Large intestine (tissue), 3 donors: ENCODE measurements at regions not wholly inside any gene's neighbourhood (a gene's known extent, or its start where the extent isn't known, plus 50 kb on each side); places are given as distances from the start of the nearest gene placed in this dataset.
"Not testable (repeated sequence)": the region's sequence is repeated elsewhere in the genome, so short reads cannot be mapped to it uniquely, and the experiment has no call there.

Source experiments
- DNase-seq, 2 donors: peaks; one replicate each; pipeline versions ENCODE4 v3.0.0 to v3.0.0-alpha.2; 2013
- H3K27ac ChIP-seq: one replicate; pipeline ENCODE4 v1.5.1; 2013; ENCODE audit warnings: low read length
- H3K27me3 ChIP-seq: 2 replicates; pipeline ENCODE4 v1.6.1; 2013; ENCODE audit warnings: low read length; ENCODE audit not compliant: control insufficient read depth, insufficient read depth
- H3K36me3 ChIP-seq: 2 replicates; pipeline ENCODE4 v1.6.1; 2013; ENCODE audit warnings: low read length; ENCODE audit not compliant: control insufficient read depth, insufficient read depth
- H3K4me1 ChIP-seq: one replicate; pipeline ENCODE4 v1.6.1; 2013; ENCODE audit warnings: low read length; ENCODE audit not compliant: control insufficient read depth, insufficient read depth
- H3K4me3 ChIP-seq: one replicate; pipeline ENCODE4 v1.5.1; 2013; ENCODE audit warnings: low read length
- H3K9me3 ChIP-seq: one replicate; pipeline ENCODE4 v1.6.1; 2013; ENCODE audit warnings: mild to moderate bottlenecking, low read depth, low read length, moderate library complexity; ENCODE audit not compliant: control insufficient read depth
- WGBS: methylation state at CpG from one replicate; pipeline ENCODE4 v1.1.5; 2013; ENCODE audit warnings: low lambda C conversion rate; ENCODE audit not compliant: insufficient coverage; 5-methylcytosine and 5-hydroxymethylcytosine counted together

GRCh38 chr7:3112479-3113134, 68.9 kb upstream of the CARD11 start:
- 100% methylated on average over 1 of the region's 5 CpGs for WGBS

GRCh38 chr7:3114917-3115316, 71.2 kb upstream of the CARD11 start:
- Histone ChIP-seq H3K9me3 (no peaks in the 10 kb centered on the region), H3K27me3 (peaks cover 5% of the 10 kb centered on the region), H3K4me1 (no peaks in the 10 kb centered on the region), H3K27ac (no peak overlapping the region), H3K4me3 (no peak overlapping the region), H3K36me3 (no peaks in the 10 kb centered on the region)
- DNase-seq, result no peak
- no CpG with 5 or more reads among the region's 5 CpGs for WGBS

More at GRCh38 chr7:3112479-3113134, 68.9 kb upstream of the CARD11 start:
- Histone ChIP-seq H3K9me3 (no peaks in the 10 kb centered on the region), H3K36me3 (no peaks in the 10 kb centered on the region), H3K27me3 (peaks cover 5% of the 10 kb centered on the region), H3K4me1 (no peaks in the 10 kb centered on the region), H3K27ac (no peak overlapping the region), H3K4me3 (no peak overlapping the region)
- no peak for DNase-seq

GRCh38 chr7:3117081-3117480, 73.4 kb upstream of the CARD11 start:
- peaks cover 5% of the 10 kb centered on the region for H3K27me3 ChIP-seq
- DNase-seq, result no peak
- no peaks in the 10 kb centered on the region for H3K4me1 ChIP-seq
- no peaks in the 10 kb centered on the region for H3K36me3 ChIP-seq
- no CpG with 5 or more reads among the region's 2 CpGs for WGBS
- no peaks in the 10 kb centered on the region for H3K9me3 ChIP-seq
- no peak overlapping the region for H3K27ac ChIP-seq
- H3K4me3 ChIP-seq, result no peak overlapping the region

GRCh38 chr7:3117488-3118231, 74.0 kb upstream of the CARD11 start:
- Histone ChIP-seq H3K4me1 (no peaks in the 10 kb centered on the region), H3K27me3 (peaks cover 5% of the 10 kb centered on the region), H3K27ac (no peak overlapping the region), H3K36me3 (no peaks in the 10 kb centered on the region), H3K9me3 (no peaks in the 10 kb centered on the region), H3K4me3 (no peak overlapping the region)
- DNase-seq, result no peak
- WGBS, result 10% methylated on average over 2 of the region's 8 CpGs

GRCh38 chr7:3119352-3119927, 75.8 kb upstream of the CARD11 start:
- not testable (repeated sequence) for H3K27ac ChIP-seq, H3K36me3 ChIP-seq, H3K9me3 ChIP-seq, DNase-seq, H3K4me1 ChIP-seq, H3K4me3 ChIP-seq, H3K27me3 ChIP-seq
- no CpG with 5 or more reads among the region's 9 CpGs for WGBS

- 100% methylated on average over 1 of the region's 3 CpGs for WGBS
- Histone ChIP-seq H3K4me3 (no peak overlapping the region), H3K27ac (no peak overlapping the region), H3K36me3 (no peaks in the 10 kb centered on the region), H3K27me3 (peaks cover 5% of the 10 kb centered on the region), H3K4me1 (no peaks in the 10 kb centered on the region), H3K9me3 (no peaks in the 10 kb centered on the region)
- DNase-seq, result no peak
Measured at GRCh38 chr7:3119963-3120362, 76.3 kb upstream of the CARD11 start.

- WGBS, result no CpG with 5 or more reads among the region's 3 CpGs
- no peak for DNase-seq
- no peak overlapping the region for H3K27ac ChIP-seq
- no peaks in the 10 kb centered on the region for H3K36me3 ChIP-seq
- H3K9me3 ChIP-seq, result no peaks in the 10 kb centered on the region
- no peaks in the 10 kb centered on the region for H3K4me1 ChIP-seq
- peaks cover 5% of the 10 kb centered on the region for H3K27me3 ChIP-seq
- H3K4me3 ChIP-seq, result no peak overlapping the region
Measured at GRCh38 chr7:3120513-3120912, 76.8 kb upstream of the CARD11 start.

GRCh38 chr7:3128857-3129490, 85.3 kb upstream of the CARD11 start:
- Histone ChIP-seq H3K27ac (no peak overlapping the region), H3K36me3 (no peaks in the 10 kb centered on the region), H3K27me3 (peaks cover 4% of the 10 kb centered on the region), H3K9me3 (no peaks in the 10 kb centered on the region), H3K4me3 (no peak overlapping the region), H3K4me1 (no peaks in the 10 kb centered on the region)
- WGBS, result 100% methylated on average over 1 of the region's 11 CpGs
- no peak for DNase-seq

- H3K27ac ChIP-seq, result no peak overlapping the region
- no peaks in the 10 kb centered on the region for H3K27me3 ChIP-seq
- DNase-seq, result no peak
- 100% methylated on average over 1 of the region's 8 CpGs for WGBS
- no peaks in the 10 kb centered on the region for H3K36me3 ChIP-seq
- no peaks in the 10 kb centered on the region for H3K4me1 ChIP-seq
- H3K4me3 ChIP-seq, result no peak overlapping the region
- no peaks in the 10 kb centered on the region for H3K9me3 ChIP-seq
Measured at GRCh38 chr7:3133811-3134385, 90.2 kb upstream of the CARD11 start.

- Histone ChIP-seq H3K4me1 (no peaks in the 10 kb centered on the region), H3K27me3 (no peaks in the 10 kb centered on the region), H3K4me3 (no peak overlapping the region), H3K36me3 (no peaks in the 10 kb centered on the region), H3K9me3 (no peaks in the 10 kb centered on the region), H3K27ac (no peak overlapping the region)
- no peak for DNase-seq
- WGBS, result 100% methylated on average over 2 of the region's 6 CpGs
Measured at GRCh38 chr7:3134745-3135144, 91.1 kb upstream of the CARD11 start.
